Suppressor macrophage treated with lipopolysaccharide for 1 hour (primary cell): ENCODE measurements at regions not wholly inside any gene's neighbourhood (a gene's known extent, or its start where the extent isn't known, plus 50 kb on each side); places are given as distances from the start of the nearest gene placed in this dataset.
"Not testable (repeated sequence)": the region's sequence is repeated elsewhere in the genome, so short reads cannot be mapped to it uniquely, and the experiment has no call there.

Source experiments
- DNase-seq, 3 donors: peaks; one replicate each; pipeline ENCODE4 v3.0.0-alpha.2; 2020 to 2022

- DNase-seq = no peak
Observed at GRCh38 chr11:21727102-21727501, 465.8 kb upstream of the ANO5 start.

- no peak for DNase-seq
Observed at GRCh38 chr11:21736404-21736803, 456.5 kb upstream of the ANO5 start.

- DNase-seq = not testable (repeated sequence)
Observed at GRCh38 chr11:21752475-21753243, 440.2 kb upstream of the ANO5 start.

GRCh38 chr11:21753244-21753767, 439.6 kb upstream of the ANO5 start:
- DNase-seq = not testable (repeated sequence)

GRCh38 chr11:21761000-21761399, 431.9 kb upstream of the ANO5 start:
- no peak for DNase-seq

GRCh38 chr11:21768388-21768787, 424.5 kb upstream of the ANO5 start:
- no peak for DNase-seq

GRCh38 chr11:21769188-21769587, 423.7 kb upstream of the ANO5 start:
- DNase-seq = peak; percentile 21 to 41 (median 29)

- no peak for DNase-seq
Observed at GRCh38 chr11:21771097-21771496, 421.8 kb upstream of the ANO5 start.

- DNase-seq = no peak
Observed at GRCh38 chr11:21774212-21774611, 418.7 kb upstream of the ANO5 start.

GRCh38 chr11:21775911-21776310, 417.0 kb upstream of the ANO5 start:
- no peak for DNase-seq

- no peak for DNase-seq
Observed at GRCh38 chr11:21783954-21784353, 408.9 kb upstream of the ANO5 start.

GRCh38 chr11:21785351-21785750, 407.5 kb upstream of the ANO5 start:
- no peak for DNase-seq

- DNase-seq = no peak
Observed at GRCh38 chr11:21794306-21794705, 398.6 kb upstream of the ANO5 start.

GRCh38 chr11:21798216-21798615, 394.7 kb upstream of the ANO5 start:
- DNase-seq = no peak

GRCh38 chr11:21804523-21804922, 388.4 kb upstream of the ANO5 start:
- DNase-seq = not testable (repeated sequence)

GRCh38 chr11:21806508-21806907, 386.4 kb upstream of the ANO5 start:
- no peak for DNase-seq

GRCh38 chr11:21806947-21807346, 385.9 kb upstream of the ANO5 start:
- DNase-seq = peak; percentile 62 to 70 (median 69)

GRCh38 chr11:21807350-21807749, 385.5 kb upstream of the ANO5 start:
- no peak for DNase-seq

- DNase-seq = peak in 1 of 3 donors; percentile 2
Observed at GRCh38 chr11:21810650-21811049, 382.2 kb upstream of the ANO5 start.

- no peak for DNase-seq
Observed at GRCh38 chr11:21811572-21811971, 381.3 kb upstream of the ANO5 start.

GRCh38 chr11:21814169-21814568, 378.7 kb upstream of the ANO5 start:
- no peak for DNase-seq

GRCh38 chr11:21817696-21818095, 375.2 kb upstream of the ANO5 start:
- DNase-seq = no peak

- DNase-seq = no peak
Observed at GRCh38 chr11:21820176-21820575, 372.7 kb upstream of the ANO5 start.

- no peak for DNase-seq
Observed at GRCh38 chr11:21825127-21825526, 367.8 kb upstream of the ANO5 start.

- DNase-seq = no peak
Observed at GRCh38 chr11:21838427-21838826, 354.5 kb upstream of the ANO5 start.
